ENCODE measurements at regions not wholly inside any gene's neighbourhood (a gene's known extent, or its start where the extent isn't known, plus 50 kb on each side); places are given as distances from the start of the nearest gene placed in this dataset.

GRCh38 chr12:124434354-124434753, 133.1 kb downstream of the NCOR2 start:
- no peak for TF ChIP-seq CTCF (IDR thresholded peaks at IDR 0.05; ENCODE audit: low read depth, low read length)
- no peak for TF ChIP-seq EZH2phosphoT487 (IDR thresholded peaks at IDR 0.05; ENCODE audit: low read depth)

Data from OCI-LY3 (cell line).